AG04449 (cell line): ENCODE measurements at regions not wholly inside any gene's neighbourhood (a gene's known extent, or its start where the extent isn't known, plus 50 kb on each side); places are given as distances from the start of the nearest gene placed in this dataset.
"Not testable (repeated sequence)": the region's sequence is repeated elsewhere in the genome, so short reads cannot be mapped to it uniquely, and the experiment has no call there.

ENCODE experiments used
- CTCF ChIA-PET: fragments of 350-600 bp; formaldehyde crosslinking; extraction: SDS; loops from one replicate; lab custom pipeline; 2021; ENCODE audit warnings: antibody characterized with exemption; lab: Yijun Ruan, JAX
- POLR2A ChIA-PET: fragments of 400-600, 350-600 bp; formaldehyde crosslinking; extraction: SDS; loops from one replicate; lab custom pipeline; 2020; ENCODE audit warnings: antibody characterized with exemption, inconsistent platforms; lab: Yijun Ruan, JAX
- DNase-seq: peaks from one replicate; pipeline ENCODE4 v3.0.0-alpha.2; 2010; ENCODE audit warnings: low read depth, low spot score
- H3K4me3 ChIP-seq: 2 replicates; pipeline ENCODE4 v1.5.1; 2011; ENCODE audit warnings: low read depth, mild to moderate bottlenecking, control low read depth, low read length
- CTCF ChIP-seq: IDR thresholded peaks from one replicate; pipeline ENCODE4 v1.5.1; 2011; ENCODE audit warnings: mild to moderate bottlenecking, moderate library complexity, low read length, control low read depth, inconsistent platforms; ENCODE audit not compliant: insufficient read depth; ENCODE audit errors: missing control alignments

- no peak overlapping the region for H3K4me3 ChIP-seq
- TF ChIP-seq CTCF, result no peak
- ChIA-PET POLR2A (no interaction called here), CTCF (no interaction called here)
- DNase-seq, result no peak
Observed at GRCh38 chr13:78497702-78498355, 105.5 kb downstream of the POU4F1 start.

DNA sequence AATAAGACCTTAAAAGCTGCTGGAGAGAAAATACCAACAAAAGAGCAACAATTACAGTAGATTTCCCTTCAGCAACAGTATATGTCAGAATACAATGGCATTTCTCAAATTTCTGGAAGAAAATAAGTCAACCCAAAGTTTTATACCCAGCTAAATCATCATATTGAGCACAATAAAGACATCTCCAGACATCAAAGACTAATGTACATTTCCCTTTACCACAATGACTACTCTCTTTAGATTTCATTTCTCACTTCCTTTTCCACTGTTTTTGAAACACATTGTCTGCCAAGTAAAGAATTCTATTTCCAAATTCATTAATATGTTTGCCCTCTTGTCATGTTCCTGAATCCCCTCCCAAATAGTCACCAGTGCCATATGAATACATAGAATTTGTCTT is 111.4 kb downstream of the POU4F1 start:
- H3K4me3 ChIP-seq, result no peak overlapping the region
- TF ChIP-seq CTCF, result no peak
- ChIA-PET CTCF (no interaction called here), POLR2A (no interaction called here)
- no peak for DNase-seq

- CTCF ChIA-PET, POLR2A ChIA-PET, DNase-seq, H3K4me3 ChIP-seq: not testable (repeated sequence)
Observed at GRCh38 chr13:78490225-78490624, 113.1 kb downstream of the POU4F1 start.

DNA sequence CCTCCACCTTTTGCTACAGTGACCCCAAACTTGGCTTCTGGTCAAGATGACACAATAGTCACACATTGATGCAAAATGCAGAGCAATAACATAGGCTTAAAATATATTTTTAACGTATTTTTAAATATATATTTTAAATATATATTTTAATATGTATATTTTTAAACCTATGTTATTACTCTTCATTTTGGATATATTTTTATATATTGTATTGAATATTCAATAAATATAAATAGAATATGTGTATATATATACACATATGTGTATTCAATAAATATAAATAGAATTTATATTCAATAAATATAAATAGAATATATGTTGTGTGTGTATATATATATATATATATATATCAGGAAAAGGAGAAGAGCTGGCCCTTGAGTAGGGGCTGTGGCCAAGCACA is 115.6 kb downstream of the POU4F1 start:
- no peak for DNase-seq
- POLR2A ChIA-PET, result no interaction called here
- H3K4me3 ChIP-seq, result no peak overlapping the region
- no peak for TF ChIP-seq CTCF
- CTCF ChIA-PET, result no interaction called here

- DNase-seq, result no peak
- CTCF ChIA-PET, result no interaction called here
- TF ChIP-seq CTCF, result no peak
- no peak overlapping the region for H3K4me3 ChIP-seq
- POLR2A ChIA-PET, result no interaction called here
Observed at GRCh38 chr13:78485803-78486202, 117.5 kb downstream of the POU4F1 start.

DNA sequence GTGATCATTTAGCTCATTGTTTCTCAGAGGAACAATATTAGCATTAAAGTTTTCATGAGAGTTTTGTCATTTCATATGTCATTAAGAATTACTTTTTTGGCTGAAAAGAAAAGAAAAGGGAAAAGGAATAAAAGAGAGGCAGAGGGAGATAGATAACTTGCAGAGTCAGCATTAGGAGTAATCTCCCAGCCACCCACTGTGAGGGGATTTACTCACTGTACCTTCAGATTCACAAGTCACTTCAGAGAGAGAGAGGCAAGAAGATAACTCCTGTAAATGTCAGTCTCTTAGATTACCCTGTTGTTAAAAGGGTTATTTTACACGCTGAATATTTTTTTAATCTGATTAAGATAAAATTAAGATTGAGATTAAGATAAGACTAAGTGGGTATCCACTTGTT is 125.2 kb downstream of the POU4F1 start:
- CTCF ChIA-PET, result no interaction called here
- no peak for DNase-seq
- H3K4me3 ChIP-seq, result no peak overlapping the region
- POLR2A ChIA-PET, result no interaction called here
- TF ChIP-seq CTCF, result no peak

GRCh38 chr13:78476910-78477309 is 126.4 kb downstream of the POU4F1 start:
- ChIA-PET CTCF (no interaction called here), POLR2A (no interaction called here)
- no peak overlapping the region for H3K4me3 ChIP-seq

More at GRCh38 chr13:78476910-78477309, 126.4 kb downstream of the POU4F1 start:
- DNase-seq, result no peak
- TF ChIP-seq CTCF, result no peak
